Calu3 (cell line): ENCODE measurements at regions not wholly inside any gene's neighbourhood (a gene's known extent, or its start where the extent isn't known, plus 50 kb on each side); places are given as distances from the start of the nearest gene placed in this dataset.
"Not testable (repeated sequence)": the region's sequence is repeated elsewhere in the genome, so short reads cannot be mapped to it uniquely, and the experiment has no call there.

ENCODE experiments used
- BruUV-seq: library from RNA; stranded (reverse); fragments of 400-500 nt; replicated peaks from 2 replicates; lab custom pipeline; 2021; lab: Mats Ljungman, UMichigan
- CTCF ChIA-PET: fragments of 300-600 bp; sonication (Branson Sonifier 250); formaldehyde crosslinking; loops from one replicate; lab custom pipeline; 2022; ENCODE audit warnings: antibody characterized with exemption; lab: Charles Lee
- DNase-seq: peaks from one replicate; pipeline ENCODE4 v3.0.0; 2022
- H3K27ac Mint-ChIP-seq: one replicate; pipeline ENCODE4 v1.8.0; 2022; ENCODE audit warnings: mixed read lengths; ENCODE audit not compliant: unreplicated experiment
- H3K27me3 Mint-ChIP-seq: one replicate; pipeline ENCODE4 v1.8.0; 2022; ENCODE audit warnings: mixed read lengths; ENCODE audit not compliant: unreplicated experiment
- H3K36me3 Mint-ChIP-seq: one replicate; pipeline ENCODE4 v1.8.0; 2022; ENCODE audit warnings: mild to moderate bottlenecking, moderate library complexity, mixed read lengths; ENCODE audit not compliant: insufficient read depth, unreplicated experiment
- H3K4me1 Mint-ChIP-seq: one replicate; pipeline ENCODE4 v1.8.0; 2022; ENCODE audit warnings: mild to moderate bottlenecking, low read depth, mixed read lengths; ENCODE audit not compliant: unreplicated experiment
- H3K4me3 Mint-ChIP-seq: one replicate; pipeline ENCODE4 v1.8.0; 2022; ENCODE audit warnings: mild to moderate bottlenecking, low read depth, moderate library complexity, mixed read lengths; ENCODE audit not compliant: unreplicated experiment
- H3K9me3 Mint-ChIP-seq: one replicate; pipeline ENCODE4 v1.8.0; 2022; ENCODE audit warnings: low read depth, mixed read lengths; ENCODE audit not compliant: unreplicated experiment
- intact Hi-C: fragments of 100-400 bp; cut with micrococcal nuclease; formaldehyde crosslinking; loops from one replicate; pipeline ENCODE4 v1.10.0; 2022; ENCODE audit not compliant: unreplicated experiment
- TF ChIP-seq, protein P1 (sequence below): fragments of 200-600 bp; IDR thresholded peaks from one replicate; pipeline ENCODE4 v1.8.0; 2022; ENCODE audit warnings: antibody characterized with exemption; ENCODE audit not compliant: unreplicated experiment

GRCh38 chr3:17865631-17866030 lies 123.2 kb upstream of the TBC1D5 start:
- Mint-ChIP-seq H3K27me3 (no peaks in the 10 kb centered on the region), H3K36me3 (no peaks in the 10 kb centered on the region)

DNA sequence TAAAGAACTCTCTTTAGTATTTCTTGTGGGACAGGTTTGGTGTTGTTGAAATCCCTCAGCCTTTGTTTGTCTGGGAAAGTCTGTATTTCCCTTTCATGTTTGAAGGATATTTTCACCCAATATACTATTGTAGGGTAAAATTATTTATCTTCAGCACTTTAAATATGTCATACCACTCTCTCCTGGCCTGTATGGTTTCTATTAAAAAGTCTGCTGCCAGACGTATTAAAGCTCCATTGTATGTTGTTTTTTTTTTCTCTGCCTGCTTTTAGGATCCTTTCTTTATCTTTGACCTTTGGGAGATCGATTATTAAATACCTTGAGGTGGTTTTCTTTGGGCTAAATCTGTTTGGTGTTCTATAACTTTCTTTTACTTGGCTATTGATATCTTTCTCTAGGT lies 119.0 kb upstream of the TBC1D5 start:
- Mint-ChIP-seq H3K4me3 (no peak overlapping the region), H3K36me3 (no peaks in the 10 kb centered on the region), H3K4me1 (no peaks in the 10 kb centered on the region), H3K27me3 (no peaks in the 10 kb centered on the region), H3K27ac (no peak overlapping the region), H3K9me3 (peaks cover 10% of the 10 kb centered on the region)
- DNase-seq: no peak
- TF ChIP-seq, protein P1, sequence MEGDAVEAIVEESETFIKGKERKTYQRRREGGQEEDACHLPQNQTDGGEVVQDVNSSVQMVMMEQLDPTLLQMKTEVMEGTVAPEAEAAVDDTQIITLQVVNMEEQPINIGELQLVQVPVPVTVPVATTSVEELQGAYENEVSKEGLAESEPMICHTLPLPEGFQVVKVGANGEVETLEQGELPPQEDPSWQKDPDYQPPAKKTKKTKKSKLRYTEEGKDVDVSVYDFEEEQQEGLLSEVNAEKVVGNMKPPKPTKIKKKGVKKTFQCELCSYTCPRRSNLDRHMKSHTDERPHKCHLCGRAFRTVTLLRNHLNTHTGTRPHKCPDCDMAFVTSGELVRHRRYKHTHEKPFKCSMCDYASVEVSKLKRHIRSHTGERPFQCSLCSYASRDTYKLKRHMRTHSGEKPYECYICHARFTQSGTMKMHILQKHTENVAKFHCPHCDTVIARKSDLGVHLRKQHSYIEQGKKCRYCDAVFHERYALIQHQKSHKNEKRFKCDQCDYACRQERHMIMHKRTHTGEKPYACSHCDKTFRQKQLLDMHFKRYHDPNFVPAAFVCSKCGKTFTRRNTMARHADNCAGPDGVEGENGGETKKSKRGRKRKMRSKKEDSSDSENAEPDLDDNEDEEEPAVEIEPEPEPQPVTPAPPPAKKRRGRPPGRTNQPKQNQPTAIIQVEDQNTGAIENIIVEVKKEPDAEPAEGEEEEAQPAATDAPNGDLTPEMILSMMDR: no peak
- BruUV-seq: no TSS peak
- intact Hi-C loops: no loop called here
- CTCF ChIA-PET: no interaction called here

More at GRCh38 chr3:17865631-17866030, 123.2 kb upstream of the TBC1D5 start:
- Mint-ChIP-seq H3K9me3 (peaks cover 8% of the 10 kb centered on the region), H3K4me3 (no peak overlapping the region), H3K27ac (no peak overlapping the region), H3K4me1 (no peaks in the 10 kb centered on the region)
- intact Hi-C loops: no loop called here
- no TSS peak for BruUV-seq
- no peak for DNase-seq
- TF ChIP-seq, protein P1: no peak
- CTCF ChIA-PET: no interaction called here

- H3K36me3 Mint-ChIP-seq, intact Hi-C loops, CTCF ChIA-PET, H3K4me1 Mint-ChIP-seq, BruUV-seq, DNase-seq, H3K27ac Mint-ChIP-seq, H3K27me3 Mint-ChIP-seq, H3K4me3 Mint-ChIP-seq: not testable (repeated sequence)
- H3K9me3 Mint-ChIP-seq: peaks cover 10% of the 10 kb centered on the region
These were observed 118.5 kb upstream of the TBC1D5 start for GRCh38 chr3:17860840-17861471.

DNA sequence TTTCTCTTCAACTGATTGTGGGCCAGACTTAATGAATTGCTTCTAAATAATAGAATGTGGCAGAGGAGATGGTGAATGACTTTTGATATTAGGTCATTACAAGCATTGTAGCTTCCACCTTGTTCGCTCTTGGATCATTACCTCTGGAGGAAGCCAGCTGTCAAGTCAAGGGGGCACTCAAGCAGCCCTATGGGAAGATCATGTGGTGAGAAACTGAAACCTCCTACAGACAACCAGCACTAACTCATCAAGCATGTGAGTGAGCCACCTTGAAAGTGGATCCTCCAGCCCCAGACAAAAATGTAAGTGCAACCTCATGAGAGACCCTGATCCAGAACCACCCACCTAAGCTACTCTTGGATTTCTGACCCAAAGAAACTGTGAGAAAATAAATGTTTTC lies 109.8 kb upstream of the TBC1D5 start:
- H3K27ac Mint-ChIP-seq: no peak overlapping the region
- H3K4me1 Mint-ChIP-seq: no peaks in the 10 kb centered on the region
- no TSS peak for BruUV-seq
- CTCF ChIA-PET: no interaction called here
- H3K4me3 Mint-ChIP-seq: no peak overlapping the region
- intact Hi-C loops: no loop called here
- H3K36me3 Mint-ChIP-seq: no peaks in the 10 kb centered on the region
- no peaks in the 10 kb centered on the region for H3K27me3 Mint-ChIP-seq
- peaks cover 2% of the 10 kb centered on the region for H3K9me3 Mint-ChIP-seq
- TF ChIP-seq, protein P1: no peak
- DNase-seq: no peak

DNA sequence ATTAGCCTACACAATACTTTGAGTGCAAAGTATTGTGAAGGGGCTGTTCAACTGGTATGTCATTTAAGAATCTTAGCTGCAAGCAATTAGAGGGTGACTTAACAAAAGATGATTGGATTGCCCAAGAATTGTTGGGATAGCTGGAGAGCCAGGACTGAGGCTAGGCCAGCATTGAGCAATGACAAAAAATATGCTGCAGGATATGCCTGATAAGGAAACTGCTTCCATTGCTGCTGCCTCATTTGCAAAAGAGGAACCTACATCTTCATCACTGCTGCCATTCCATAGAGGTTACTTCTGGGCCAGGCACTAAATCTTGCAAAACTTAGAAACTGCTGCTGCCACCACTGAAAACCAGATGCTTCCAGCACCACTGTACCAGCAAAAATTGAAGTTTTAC lies 108.0 kb upstream of the TBC1D5 start:
- no peak overlapping the region for H3K4me3 Mint-ChIP-seq
- no peak overlapping the region for H3K27ac Mint-ChIP-seq
- BruUV-seq: no TSS peak
- no peaks in the 10 kb centered on the region for H3K9me3 Mint-ChIP-seq
- CTCF ChIA-PET: no interaction called here
- no peaks in the 10 kb centered on the region for H3K4me1 Mint-ChIP-seq
- H3K27me3 Mint-ChIP-seq: no peaks in the 10 kb centered on the region
- intact Hi-C loops: no loop called here
- H3K36me3 Mint-ChIP-seq: no peaks in the 10 kb centered on the region
- DNase-seq: no peak
- TF ChIP-seq, protein P1: no peak
